Activated CD8-positive, alpha-beta T cell treated with anti-CD3 and anti-CD28 coated beads for 36 hours (primary cell): ENCODE measurements at regions not wholly inside any gene's neighbourhood (a gene's known extent, or its start where the extent isn't known, plus 50 kb on each side); places are given as distances from the start of the nearest gene placed in this dataset.
A peak's percentile ranks its signal among the peaks of the same experiment; 100 is the strongest.

Experiments used
- ATAC-seq: fragments of 200-7000 bp; cut with Tn5 transposase; one replicate; pipeline ENCODE4 v1.10.0; 2021; ENCODE audit warnings: mild to moderate bottlenecking, moderate library complexity
- CTCF ChIA-PET: fragments of 350-600 bp; sonication (Branson Sonifier 250); formaldehyde crosslinking; loops from one replicate; lab custom pipeline; 2021; ENCODE audit warnings: antibody characterized with exemption; lab: Charles Lee
- POLR2A ChIA-PET: fragments of 350-600 bp; sonication (Branson Sonifier 250); formaldehyde crosslinking; loops from one replicate; lab custom pipeline; 2021; ENCODE audit warnings: antibody characterized with exemption; lab: Charles Lee
- DNase-seq: peaks from one replicate; pipeline ENCODE4 v3.0.0-alpha.2; 2020
- H3K27ac Mint-ChIP-seq: one replicate; pipeline ENCODE4 v1.8.0; 2021; ENCODE audit warnings: mild to moderate bottlenecking, mixed read lengths
- H3K27me3 Mint-ChIP-seq: one replicate; pipeline ENCODE4 v1.8.0; 2021; ENCODE audit warnings: mixed read lengths
- H3K36me3 Mint-ChIP-seq: one replicate; pipeline ENCODE4 v1.8.0; 2021; ENCODE audit warnings: low read depth, mixed read lengths
- H3K4me1 Mint-ChIP-seq: one replicate; pipeline ENCODE4 v1.8.0; 2021; ENCODE audit warnings: low read depth, mixed read lengths
- H3K4me3 Mint-ChIP-seq: one replicate; pipeline ENCODE4 v1.8.0; 2021; ENCODE audit warnings: mild to moderate bottlenecking, moderate library complexity, mixed read lengths
- H3K9me3 Mint-ChIP-seq: one replicate; pipeline ENCODE4 v1.8.0; 2021; ENCODE audit warnings: mixed read lengths
- CTCF ChIP-seq: fragments of 200-600 bp; IDR thresholded peaks from one replicate; pipeline ENCODE4 v1.8.0; 2022; ENCODE audit warnings: antibody characterized with exemption, mild to moderate bottlenecking
- intact Hi-C: fragments of 100-400 bp; cut with micrococcal nuclease; formaldehyde crosslinking; loops from one replicate; pipeline ENCODE4 v1.10.0; 2022

- H3K4me3 Mint-ChIP-seq: no peak overlapping the region
- no peak for TF ChIP-seq CTCF
- DNase-seq (no peak), ATAC-seq (peak; percentile 30)
- H3K27me3 Mint-ChIP-seq: no peaks in the 10 kb centered on the region
- no peaks in the 10 kb centered on the region for H3K9me3 Mint-ChIP-seq
- no peaks in the 10 kb centered on the region for H3K36me3 Mint-ChIP-seq
- ChIA-PET CTCF (no interaction called here), POLR2A (no interaction called here)
- H3K27ac Mint-ChIP-seq: no peak overlapping the region
- peaks cover 3% of the 10 kb centered on the region for H3K4me1 Mint-ChIP-seq
- intact Hi-C loops: no loop called here
Measured at GRCh38 chr3:109927161-109927560, 589.8 kb upstream of the DPPA4 start.

GRCh38 chr3:109927726-109928125 is 590.4 kb upstream of the DPPA4 start:
- Mint-ChIP-seq H3K27ac (no peak overlapping the region), H3K27me3 (no peaks in the 10 kb centered on the region), H3K36me3 (no peaks in the 10 kb centered on the region), H3K9me3 (no peaks in the 10 kb centered on the region), H3K4me3 (no peak overlapping the region), H3K4me1 (peaks cover 3% of the 10 kb centered on the region)
- POLR2A ChIA-PET: no interaction called here
- no peak for DNase-seq
- CTCF ChIA-PET: no interaction called here
- intact Hi-C loops: no loop called here
- ATAC-seq: no peak
- no peak for TF ChIP-seq CTCF

- Mint-ChIP-seq H3K9me3 (no peaks in the 10 kb centered on the region), H3K36me3 (no peaks in the 10 kb centered on the region), H3K4me1 (peaks cover 3% of the 10 kb centered on the region), H3K4me3 (no peak overlapping the region), H3K27ac (no peak overlapping the region), H3K27me3 (no peaks in the 10 kb centered on the region)
- ATAC-seq: no peak
- ChIA-PET POLR2A (no interaction called here), CTCF (no interaction called here)
- intact Hi-C loops: no loop called here
- DNase-seq: no peak
- no peak for TF ChIP-seq CTCF
Measured at GRCh38 chr3:109930582-109930981, 593.2 kb upstream of the DPPA4 start.

- intact Hi-C loops: no loop called here
- DNase-seq (no peak), ATAC-seq (no peak)
- Mint-ChIP-seq H3K36me3 (no peaks in the 10 kb centered on the region), H3K4me1 (no peaks in the 10 kb centered on the region), H3K4me3 (no peak overlapping the region), H3K27ac (no peak overlapping the region), H3K9me3 (no peaks in the 10 kb centered on the region), H3K27me3 (no peaks in the 10 kb centered on the region)
- no peak for TF ChIP-seq CTCF
- ChIA-PET CTCF (no interaction called here), POLR2A (no interaction called here)
Measured at GRCh38 chr3:109933576-109933975, 596.2 kb upstream of the DPPA4 start.

GRCh38 chr3:109939817-109940216 is 602.5 kb upstream of the DPPA4 start:
- ChIA-PET POLR2A (no interaction called here), CTCF (no interaction called here)
- Mint-ChIP-seq H3K27me3 (no peaks in the 10 kb centered on the region), H3K27ac (no peak overlapping the region), H3K9me3 (no peaks in the 10 kb centered on the region), H3K4me1 (no peaks in the 10 kb centered on the region), H3K4me3 (no peak overlapping the region), H3K36me3 (no peaks in the 10 kb centered on the region)
- TF ChIP-seq CTCF: no peak
- DNase-seq (no peak), ATAC-seq (no peak)
- intact Hi-C loops: no loop called here
